ENCODE measurements at regions not wholly inside any gene's neighbourhood (a gene's known extent, or its start where the extent isn't known, plus 50 kb on each side); places are given as distances from the start of the nearest gene placed in this dataset.
"Not testable (repeated sequence)": the region's sequence is repeated elsewhere in the genome, so short reads cannot be mapped to it uniquely, and the experiment has no call there.

DNA sequence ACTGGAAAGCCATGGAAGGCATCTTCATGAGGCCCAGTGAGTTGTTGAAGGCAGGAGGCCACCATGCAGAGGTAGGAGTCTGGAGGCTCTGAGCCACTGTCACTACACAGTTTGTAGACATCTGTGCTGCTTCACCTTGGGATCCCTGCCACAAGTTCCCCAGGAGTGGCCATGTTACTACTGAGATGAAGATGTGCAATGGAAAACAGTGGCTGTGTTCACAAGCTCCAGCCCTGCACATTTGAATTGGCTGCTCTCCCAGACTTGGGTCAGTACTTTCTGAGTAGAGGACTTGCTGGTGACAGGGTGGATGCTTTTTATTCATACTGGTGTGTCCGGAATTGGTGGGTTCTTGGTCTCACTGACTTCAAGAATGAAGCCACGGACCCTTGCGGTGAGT lies 86.9 kb upstream of the C15orf39 start:
- no peaks in the 10 kb centered on the region for H3K4me1 ChIP-seq (ENCODE audit: control insufficient read depth in 3 of 3, insufficient read depth in 3 of 3, low read length in 3 of 3)
- H3K9me3 ChIP-seq (ENCODE audit: control insufficient read depth in 3 of 3, low read length in 3 of 3), result peaks cover 0 to 2% (median 0%) of the 10 kb centered on the region in 3 donors
- no peaks in the 10 kb centered on the region for H3K36me3 ChIP-seq (ENCODE audit: control insufficient read depth in 3 of 3, insufficient read depth in 3 of 3, low read length in 3 of 3)
- H3K27ac ChIP-seq (ENCODE audit: low read depth, low read length), result no peak overlapping the region
- no peak overlapping the region for H3K9ac ChIP-seq (ENCODE audit: low read depth in 1 of 3, low read length in 3 of 3)
- H3K27me3 ChIP-seq (ENCODE audit: control insufficient read depth in 3 of 3, insufficient read depth in 3 of 3, low read length in 3 of 3), result peaks cover 0 to 4% (median 0%) of the 10 kb centered on the region in 3 donors
- no peak overlapping the region for H3K4me3 ChIP-seq (ENCODE audit: low read length in 3 of 3)

GRCh38 chr15:75115411-75115913 lies 86.2 kb upstream of the C15orf39 start:
- not testable (repeated sequence) for H3K9ac ChIP-seq (ENCODE audit: low read depth in 1 of 3, low read length in 3 of 3); H3K27ac ChIP-seq (ENCODE audit: low read depth, low read length); H3K4me3 ChIP-seq (ENCODE audit: low read length in 3 of 3); H3K9me3 ChIP-seq (ENCODE audit: control insufficient read depth in 3 of 3, low read length in 3 of 3); H3K27me3 ChIP-seq (ENCODE audit: control insufficient read depth in 3 of 3, insufficient read depth in 3 of 3, low read length in 3 of 3); H3K4me1 ChIP-seq (ENCODE audit: control insufficient read depth in 3 of 3, insufficient read depth in 3 of 3, low read length in 3 of 3); H3K36me3 ChIP-seq (ENCODE audit: control insufficient read depth in 3 of 3, insufficient read depth in 3 of 3, low read length in 3 of 3)

- not testable (repeated sequence) for H3K9ac ChIP-seq (ENCODE audit: low read depth in 1 of 3, low read length in 3 of 3); H3K4me1 ChIP-seq (ENCODE audit: control insufficient read depth in 3 of 3, insufficient read depth in 3 of 3, low read length in 3 of 3); H3K4me3 ChIP-seq (ENCODE audit: low read length in 3 of 3); H3K36me3 ChIP-seq (ENCODE audit: control insufficient read depth in 3 of 3, insufficient read depth in 3 of 3, low read length in 3 of 3); H3K27ac ChIP-seq (ENCODE audit: low read depth, low read length); H3K27me3 ChIP-seq (ENCODE audit: control insufficient read depth in 3 of 3, insufficient read depth in 3 of 3, low read length in 3 of 3); H3K9me3 ChIP-seq (ENCODE audit: control insufficient read depth in 3 of 3, low read length in 3 of 3)
Observed at GRCh38 chr15:75116143-75116542, 85.5 kb upstream of the C15orf39 start.

GRCh38 chr15:75117993-75118392 lies 83.7 kb upstream of the C15orf39 start:
- no peaks in the 10 kb centered on the region for H3K4me1 ChIP-seq (ENCODE audit: control insufficient read depth in 3 of 3, insufficient read depth in 3 of 3, low read length in 3 of 3)
- no peaks in the 10 kb centered on the region for H3K27me3 ChIP-seq (ENCODE audit: control insufficient read depth in 3 of 3, insufficient read depth in 3 of 3, low read length in 3 of 3)
- no peak overlapping the region for H3K9ac ChIP-seq (ENCODE audit: low read depth in 1 of 3, low read length in 3 of 3)
- no peaks in the 10 kb centered on the region for H3K36me3 ChIP-seq (ENCODE audit: control insufficient read depth in 3 of 3, insufficient read depth in 3 of 3, low read length in 3 of 3)
- H3K4me3 ChIP-seq (ENCODE audit: low read length in 3 of 3), result no peak overlapping the region
- H3K9me3 ChIP-seq (ENCODE audit: control insufficient read depth in 3 of 3, low read length in 3 of 3), result peaks cover 0 to 2% (median 0%) of the 10 kb centered on the region in 3 donors
- no peak overlapping the region for H3K27ac ChIP-seq (ENCODE audit: low read depth, low read length)

GRCh38 chr15:75119312-75119711 lies 82.4 kb upstream of the C15orf39 start:
- H3K27me3 ChIP-seq (ENCODE audit: control insufficient read depth in 3 of 3, insufficient read depth in 3 of 3, low read length in 3 of 3); H3K4me3 ChIP-seq (ENCODE audit: low read length in 3 of 3); H3K36me3 ChIP-seq (ENCODE audit: control insufficient read depth in 3 of 3, insufficient read depth in 3 of 3, low read length in 3 of 3); H3K27ac ChIP-seq (ENCODE audit: low read depth, low read length); H3K4me1 ChIP-seq (ENCODE audit: control insufficient read depth in 3 of 3, insufficient read depth in 3 of 3, low read length in 3 of 3); H3K9me3 ChIP-seq (ENCODE audit: control insufficient read depth in 3 of 3, low read length in 3 of 3); H3K9ac ChIP-seq (ENCODE audit: low read depth in 1 of 3, low read length in 3 of 3): not testable (repeated sequence)

- Histone ChIP-seq H3K4me3 (ENCODE audit: low read length in 3 of 3) (no peak overlapping the region), H3K27me3 (ENCODE audit: control insufficient read depth in 3 of 3, insufficient read depth in 3 of 3, low read length in 3 of 3) (no peaks in the 10 kb centered on the region), H3K9ac (ENCODE audit: low read depth in 1 of 3, low read length in 3 of 3) (no peak overlapping the region), H3K9me3 (ENCODE audit: control insufficient read depth in 3 of 3, low read length in 3 of 3) (no peaks in the 10 kb centered on the region), H3K36me3 (ENCODE audit: control insufficient read depth in 3 of 3, insufficient read depth in 3 of 3, low read length in 3 of 3) (no peaks in the 10 kb centered on the region), H3K4me1 (ENCODE audit: control insufficient read depth in 3 of 3, insufficient read depth in 3 of 3, low read length in 3 of 3) (peaks cover 0 to 2% (median 0%) of the 10 kb centered on the region in 3 donors), H3K27ac (ENCODE audit: low read depth, low read length) (no peak overlapping the region)
Observed at GRCh38 chr15:75121491-75121890, 80.2 kb upstream of the C15orf39 start.

DNA sequence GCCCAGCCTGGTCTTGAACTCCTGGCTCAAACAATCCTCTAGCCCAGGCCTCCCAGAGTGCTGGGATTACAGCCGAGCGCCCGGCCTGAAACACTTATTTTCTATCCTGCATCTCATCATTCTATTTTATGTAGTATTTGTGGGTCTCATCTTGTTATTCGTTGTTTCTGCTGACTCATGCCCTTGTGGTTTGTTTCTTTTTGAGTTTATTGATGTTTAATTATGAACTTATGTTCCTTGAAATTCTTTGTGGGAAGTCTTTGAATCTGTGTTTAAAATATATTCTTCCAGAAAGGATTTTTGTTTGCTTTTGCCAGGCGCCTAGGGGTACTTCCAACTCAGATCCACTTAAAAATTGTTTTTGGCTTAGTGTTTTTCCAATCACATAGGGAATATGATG lies 78.3 kb upstream of the C15orf39 start:
- H3K9ac ChIP-seq (ENCODE audit: low read depth in 1 of 3, low read length in 3 of 3), result no peak overlapping the region
- H3K27me3 ChIP-seq (ENCODE audit: control insufficient read depth in 3 of 3, insufficient read depth in 3 of 3, low read length in 3 of 3), result no peaks in the 10 kb centered on the region
- H3K4me1 ChIP-seq (ENCODE audit: control insufficient read depth in 3 of 3, insufficient read depth in 3 of 3, low read length in 3 of 3), result peaks cover 0 to 2% (median 0%) of the 10 kb centered on the region in 3 donors
- no peak overlapping the region for H3K27ac ChIP-seq (ENCODE audit: low read depth, low read length)
- no peak overlapping the region for H3K4me3 ChIP-seq (ENCODE audit: low read length in 3 of 3)
- H3K36me3 ChIP-seq (ENCODE audit: control insufficient read depth in 3 of 3, insufficient read depth in 3 of 3, low read length in 3 of 3), result no peaks in the 10 kb centered on the region
- H3K9me3 ChIP-seq (ENCODE audit: control insufficient read depth in 3 of 3, low read length in 3 of 3), result no peaks in the 10 kb centered on the region

GRCh38 chr15:75124278-75124677 lies 77.4 kb upstream of the C15orf39 start:
- not testable (repeated sequence) for H3K4me3 ChIP-seq (ENCODE audit: low read length in 3 of 3); H3K9ac ChIP-seq (ENCODE audit: low read depth in 1 of 3, low read length in 3 of 3); H3K27me3 ChIP-seq (ENCODE audit: control insufficient read depth in 3 of 3, insufficient read depth in 3 of 3, low read length in 3 of 3); H3K36me3 ChIP-seq (ENCODE audit: control insufficient read depth in 3 of 3, insufficient read depth in 3 of 3, low read length in 3 of 3); H3K9me3 ChIP-seq (ENCODE audit: control insufficient read depth in 3 of 3, low read length in 3 of 3); H3K4me1 ChIP-seq (ENCODE audit: control insufficient read depth in 3 of 3, insufficient read depth in 3 of 3, low read length in 3 of 3); H3K27ac ChIP-seq (ENCODE audit: low read depth, low read length)

GRCh38 chr15:75125935-75126334 lies 75.7 kb upstream of the C15orf39 start:
- Histone ChIP-seq H3K36me3 (ENCODE audit: control insufficient read depth in 3 of 3, insufficient read depth in 3 of 3, low read length in 3 of 3) (no peaks in the 10 kb centered on the region), H3K27me3 (ENCODE audit: control insufficient read depth in 3 of 3, insufficient read depth in 3 of 3, low read length in 3 of 3) (no peaks in the 10 kb centered on the region), H3K4me1 (ENCODE audit: control insufficient read depth in 3 of 3, insufficient read depth in 3 of 3, low read length in 3 of 3) (peaks cover 0 to 2% (median 0%) of the 10 kb centered on the region in 3 donors), H3K27ac (ENCODE audit: low read depth, low read length) (no peak overlapping the region), H3K9ac (ENCODE audit: low read depth in 1 of 3, low read length in 3 of 3) (no peak overlapping the region), H3K4me3 (ENCODE audit: low read length in 3 of 3) (no peak overlapping the region), H3K9me3 (ENCODE audit: control insufficient read depth in 3 of 3, low read length in 3 of 3) (no peaks in the 10 kb centered on the region)

GRCh38 chr15:75126864-75127580 lies 74.7 kb upstream of the C15orf39 start:
- Histone ChIP-seq H3K9me3 (ENCODE audit: control insufficient read depth in 3 of 3, low read length in 3 of 3) (no peaks in the 10 kb centered on the region), H3K27me3 (ENCODE audit: control insufficient read depth in 3 of 3, insufficient read depth in 3 of 3, low read length in 3 of 3) (no peaks in the 10 kb centered on the region), H3K27ac (ENCODE audit: low read depth, low read length) (no peak overlapping the region), H3K9ac (ENCODE audit: low read depth in 1 of 3, low read length in 3 of 3) (no peak overlapping the region), H3K4me3 (ENCODE audit: low read length in 3 of 3) (no peak overlapping the region), H3K36me3 (ENCODE audit: control insufficient read depth in 3 of 3, insufficient read depth in 3 of 3, low read length in 3 of 3) (no peaks in the 10 kb centered on the region), H3K4me1 (ENCODE audit: control insufficient read depth in 3 of 3, insufficient read depth in 3 of 3, low read length in 3 of 3) (peaks cover 0 to 2% (median 0%) of the 10 kb centered on the region in 3 donors)

All from skeletal muscle tissue (tissue), 3 donors.